GM18870 (cell line): ENCODE measurements at regions not wholly inside any gene's neighbourhood (a gene's known extent, or its start where the extent isn't known, plus 50 kb on each side); places are given as distances from the start of the nearest gene placed in this dataset.
"Not testable (repeated sequence)": the region's sequence is repeated elsewhere in the genome, so short reads cannot be mapped to it uniquely, and the experiment has no call there.

Experiments
- ATAC-seq: cut with Tn5 transposase; IDR thresholded peaks from one replicate; pipeline ENCODE4 v1.9.1; 2021; ENCODE audit warnings: moderate library complexity; ENCODE audit not compliant: unreplicated experiment

DNA sequence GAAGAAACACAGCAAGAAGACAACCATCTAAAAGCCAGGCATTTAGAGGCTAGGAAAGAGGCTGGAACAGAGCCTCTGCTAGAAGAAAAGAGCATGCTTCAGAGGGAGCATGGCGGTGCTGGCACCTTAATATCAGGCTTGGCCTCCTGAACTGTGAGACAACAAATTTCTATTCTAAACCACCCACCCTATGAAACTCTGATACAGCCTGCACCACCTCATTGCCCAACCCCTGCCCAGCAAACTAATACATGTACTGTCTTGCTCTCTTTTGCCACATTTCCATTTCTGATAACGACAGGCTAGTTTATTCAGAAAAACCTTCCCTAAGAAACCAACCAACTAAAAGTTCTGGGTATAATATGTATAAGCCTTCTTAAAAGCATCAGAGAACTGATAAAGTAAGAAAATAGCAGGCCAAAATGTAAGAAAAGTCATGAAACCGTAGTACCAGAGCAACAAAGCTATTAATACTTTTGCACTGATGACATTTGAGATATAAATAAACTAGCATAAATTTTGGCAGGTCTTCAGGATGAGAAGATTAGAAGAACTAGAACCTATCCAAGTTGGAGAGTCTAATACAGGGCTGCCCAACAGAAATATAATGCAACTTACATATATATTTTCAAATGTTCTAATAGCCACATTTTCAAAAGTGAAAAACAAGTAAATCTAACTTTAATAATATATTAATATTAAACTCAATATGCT, 184.7 kb upstream of the HSF2 start:
- ATAC-seq, result no peak

DNA sequence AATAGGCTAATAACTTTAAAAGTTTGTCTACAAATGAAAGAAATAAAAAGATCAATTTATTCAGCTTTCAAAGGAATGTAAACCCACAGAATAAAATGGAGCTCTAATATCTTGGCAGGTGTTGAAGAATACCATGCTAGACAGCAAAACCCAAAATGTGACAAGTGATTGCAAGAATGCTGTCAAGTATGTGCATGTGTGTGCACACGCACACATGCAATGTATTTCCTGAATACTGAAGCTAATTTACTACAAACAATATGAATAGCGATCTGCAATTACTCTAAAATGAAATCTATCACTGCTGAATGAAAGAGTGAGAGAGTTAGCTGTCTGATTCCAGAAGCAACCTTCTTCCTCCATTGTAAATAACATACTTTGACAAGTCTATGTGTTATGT, 179.2 kb upstream of the HSF2 start:
- no peak for ATAC-seq

DNA sequence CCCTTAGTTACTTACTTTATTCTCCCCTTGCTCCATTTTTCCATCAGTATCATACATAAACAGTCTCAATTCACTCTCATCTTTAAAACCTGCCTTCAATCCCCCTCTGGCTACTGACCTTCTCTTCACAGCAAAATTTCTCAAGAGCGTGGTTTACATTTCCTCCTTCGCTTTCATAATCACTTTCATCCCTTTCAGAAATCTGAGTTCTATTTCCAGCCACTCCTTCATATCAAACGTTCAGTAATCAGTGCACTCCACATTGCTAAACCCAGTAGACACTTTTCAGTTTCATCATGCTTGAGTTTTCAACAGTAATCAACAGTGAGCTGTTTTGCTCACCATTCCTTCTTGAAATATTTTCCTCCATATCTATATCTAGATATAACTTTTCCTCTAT, 176.7 kb upstream of the HSF2 start:
- ATAC-seq, result no peak

DNA sequence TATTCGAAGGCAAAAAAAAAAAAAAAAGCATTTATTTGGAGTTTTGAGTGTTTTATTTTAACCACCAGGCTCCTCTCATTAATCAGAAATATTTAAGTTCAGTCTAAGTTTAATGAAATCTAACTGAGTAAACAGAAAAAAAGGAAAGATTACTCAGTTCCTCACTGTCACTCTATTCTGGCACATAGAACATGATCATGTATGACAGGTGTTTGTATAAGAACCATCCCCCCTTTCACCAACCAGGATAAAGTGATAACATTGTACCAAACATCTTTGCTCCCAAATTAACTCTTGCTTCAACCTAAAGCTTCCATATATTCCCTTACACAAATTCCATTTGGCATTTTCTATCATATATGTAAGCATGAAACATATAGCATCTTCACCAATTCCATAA, 176.2 kb upstream of the HSF2 start:
- no peak for ATAC-seq

DNA sequence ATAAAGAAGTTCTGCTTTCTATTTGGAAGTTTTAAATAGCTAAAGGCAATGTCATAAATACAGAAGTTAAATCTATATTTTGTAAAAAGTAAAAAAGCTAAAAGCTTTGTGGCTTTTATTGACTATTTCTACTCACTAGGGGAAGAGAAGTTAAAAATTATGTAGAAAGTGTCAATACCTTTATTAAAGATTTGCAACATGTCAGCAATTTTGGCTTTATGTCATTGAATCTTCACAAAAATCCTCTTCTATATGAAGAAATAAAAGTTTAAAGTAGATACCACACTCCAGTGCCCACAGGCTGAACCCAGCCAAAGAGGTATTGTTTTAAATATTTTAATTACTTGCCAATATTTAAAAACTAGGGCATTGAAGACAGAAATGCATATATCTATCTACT, 160.6 kb upstream of the HSF2 start:
- ATAC-seq, result no peak

DNA sequence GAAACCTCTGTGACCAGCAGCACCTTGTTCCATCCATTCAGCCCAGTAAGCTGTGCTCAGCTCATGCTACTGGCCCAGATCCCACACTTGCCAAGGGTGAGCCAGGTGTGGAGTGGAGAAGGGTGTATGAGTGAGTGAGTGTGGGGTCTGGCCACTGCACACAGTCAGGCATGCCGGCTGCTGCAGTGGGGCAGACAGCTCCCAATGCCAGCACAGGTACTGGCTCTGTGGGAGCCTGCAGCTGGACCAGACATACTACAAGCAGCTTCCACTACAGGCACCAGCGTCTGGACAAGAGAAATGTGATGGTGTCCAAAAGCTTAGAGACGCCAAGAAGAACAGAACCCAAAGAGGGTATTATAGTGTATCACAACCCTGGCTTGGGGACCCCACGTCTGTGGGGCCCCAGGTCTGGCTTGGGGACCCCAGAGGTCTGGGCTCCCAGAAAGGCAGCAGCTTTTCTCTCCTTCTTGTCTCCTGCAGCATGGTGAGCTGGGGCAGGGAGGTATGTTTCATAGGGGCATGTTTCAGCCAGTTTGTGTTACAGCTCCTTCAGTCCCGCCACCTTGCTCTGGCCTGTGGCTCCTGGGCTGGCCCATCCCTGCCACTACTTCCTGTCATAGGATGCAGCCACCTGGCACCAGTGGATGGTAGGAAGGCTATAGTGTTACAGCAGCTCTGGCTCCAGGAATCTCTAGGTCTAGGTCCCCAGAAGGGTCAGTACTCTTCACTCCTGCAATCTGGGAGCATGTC, 152.4 kb upstream of the HSF2 start:
- no peak for ATAC-seq

DNA sequence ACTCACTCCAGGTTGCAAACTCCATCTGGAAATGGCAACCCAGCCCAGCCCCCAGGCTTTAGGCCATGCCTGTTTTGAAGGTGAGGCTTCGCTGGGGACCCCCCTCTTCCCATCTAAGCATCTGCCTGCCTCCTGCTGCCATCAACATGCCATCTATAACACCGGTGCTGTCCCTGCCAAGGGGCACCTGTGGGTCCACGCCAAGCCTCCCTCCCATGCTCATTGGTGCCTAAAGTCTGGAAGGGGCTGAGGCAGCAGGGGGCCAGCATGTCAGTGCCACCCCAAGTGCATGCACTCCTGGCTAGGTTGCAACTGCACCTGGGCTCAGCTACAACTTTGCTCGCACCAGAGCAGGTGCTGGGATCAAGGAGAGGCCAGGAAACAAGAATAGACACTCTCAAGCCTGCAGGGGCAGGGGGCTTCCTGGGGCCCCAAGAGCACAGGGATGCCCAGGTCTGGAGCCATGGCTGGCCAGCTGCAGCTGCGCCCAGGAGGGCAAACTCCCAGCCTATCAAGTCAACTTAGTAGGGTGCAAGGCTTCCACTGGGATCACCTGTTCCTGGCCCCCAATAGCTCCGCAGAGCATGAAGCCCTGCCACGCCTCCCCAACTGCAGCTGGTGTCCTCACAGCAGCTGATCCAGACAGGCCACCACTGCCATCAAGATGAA, 151.3 kb upstream of the HSF2 start:
- ATAC-seq, result no peak

DNA sequence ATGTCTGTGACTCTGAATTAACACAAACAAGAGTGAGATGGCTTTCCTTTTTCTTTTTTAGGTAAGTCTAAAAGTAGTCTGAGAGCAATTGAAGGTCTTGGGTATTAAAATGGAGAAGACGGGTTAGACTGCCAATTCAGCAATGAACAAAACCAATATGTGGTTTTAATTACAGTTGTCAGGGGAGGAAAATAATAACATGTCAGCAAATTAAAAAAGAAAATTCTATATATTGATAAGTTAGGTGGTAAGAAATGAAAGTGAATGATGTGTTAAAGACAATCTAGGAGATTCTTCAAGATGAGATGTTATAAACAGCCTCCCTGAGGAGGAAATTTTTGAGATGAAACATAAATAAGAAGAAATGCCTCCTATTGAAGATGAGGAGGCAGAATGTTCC, 150.6 kb upstream of the HSF2 start:
- no peak for ATAC-seq

DNA sequence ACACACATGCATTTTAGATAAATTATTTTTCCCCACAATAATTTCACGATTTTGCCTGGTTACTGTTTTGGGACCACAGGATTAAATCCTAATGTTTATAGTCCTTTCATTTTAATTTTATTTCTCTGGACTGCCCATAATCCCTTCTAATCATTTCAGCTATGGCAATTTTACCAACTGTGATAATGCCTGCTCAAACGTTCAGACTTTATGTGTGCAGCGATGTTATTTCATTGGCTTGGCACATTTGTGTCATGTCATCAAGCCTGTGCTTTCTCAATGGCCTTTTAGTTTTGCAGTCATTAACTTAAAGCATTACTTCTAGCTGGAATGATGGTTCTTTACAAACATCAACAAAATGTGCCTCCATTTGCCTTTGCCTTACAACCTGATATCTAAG, 140.6 kb upstream of the HSF2 start:
- no peak for ATAC-seq

DNA sequence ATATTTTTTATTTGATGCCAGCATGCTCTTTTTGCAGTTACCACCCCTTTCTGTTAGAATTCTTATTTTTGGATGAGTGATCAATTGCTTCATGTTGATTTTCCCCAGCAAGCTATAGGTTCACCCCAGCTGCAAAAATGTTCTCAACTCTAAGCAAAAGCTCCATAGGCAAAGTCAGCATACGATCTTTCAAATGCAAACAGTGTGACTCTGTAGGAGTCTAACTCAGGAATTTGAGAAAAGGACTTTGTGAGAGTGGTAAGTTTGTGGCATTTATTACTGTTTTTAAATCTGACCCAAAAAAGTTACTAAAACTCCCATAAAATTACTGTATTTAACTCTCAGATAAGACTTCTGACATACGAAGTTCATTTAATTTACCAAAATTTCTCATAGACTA, 134.9 kb upstream of the HSF2 start:
- no peak for ATAC-seq

DNA sequence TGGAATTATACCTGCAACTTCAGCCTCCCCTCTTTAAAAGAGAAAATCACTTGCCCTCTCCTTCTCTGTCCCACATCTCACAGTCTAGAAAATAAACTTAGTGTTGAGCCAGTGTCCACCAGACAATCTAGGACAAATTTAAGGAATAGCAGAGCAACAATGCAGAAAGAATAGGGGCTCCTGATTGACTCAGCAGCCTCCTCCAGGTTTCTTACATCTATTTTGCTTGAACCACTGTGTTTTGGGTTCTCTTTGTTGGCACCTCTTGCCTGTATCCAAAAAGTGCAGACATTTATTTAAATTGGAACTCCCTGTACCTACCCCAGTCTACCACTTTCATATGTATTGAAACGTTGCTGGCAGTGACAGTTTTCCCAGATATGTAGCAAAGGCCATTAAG, 133.7 kb upstream of the HSF2 start:
- ATAC-seq, result no peak

DNA sequence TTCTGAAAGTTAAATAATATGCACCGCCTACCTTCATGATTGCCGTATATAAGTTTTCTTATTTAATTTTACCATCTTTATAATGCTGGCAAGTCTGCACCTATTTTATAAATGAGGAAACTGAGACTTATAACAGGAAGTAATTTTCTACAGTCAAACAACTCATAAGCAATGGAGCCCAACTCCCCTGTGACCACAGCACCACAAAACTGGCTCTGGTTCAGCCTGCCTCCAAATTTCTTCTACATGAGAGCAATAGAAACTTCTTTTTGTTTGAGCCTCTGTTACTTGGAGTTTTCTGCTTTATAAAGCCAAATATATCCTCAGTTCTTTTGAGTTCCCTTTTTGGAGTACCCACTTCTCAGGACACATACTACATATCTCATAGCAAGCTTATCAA, 131.1 kb upstream of the HSF2 start:
- ATAC-seq, result no peak

DNA sequence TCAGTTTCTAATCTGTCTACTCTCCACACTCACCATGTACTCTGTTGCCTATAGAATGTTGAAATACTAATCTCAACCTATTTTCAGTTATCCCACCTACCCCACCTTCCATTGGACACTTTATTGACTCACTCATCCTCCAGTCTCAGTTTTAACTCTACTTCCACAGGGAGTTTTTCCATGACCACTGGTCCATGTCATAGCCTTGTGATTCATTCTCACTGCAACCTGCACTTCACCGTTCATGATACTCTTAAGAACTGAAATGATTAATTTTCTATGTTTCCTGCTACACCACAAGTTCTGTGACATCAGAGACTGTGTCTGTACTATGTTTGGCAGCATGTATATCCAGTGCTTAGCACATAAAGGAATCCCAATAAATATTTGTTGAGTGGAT, 122.8 kb upstream of the HSF2 start:
- ATAC-seq, result no peak

DNA sequence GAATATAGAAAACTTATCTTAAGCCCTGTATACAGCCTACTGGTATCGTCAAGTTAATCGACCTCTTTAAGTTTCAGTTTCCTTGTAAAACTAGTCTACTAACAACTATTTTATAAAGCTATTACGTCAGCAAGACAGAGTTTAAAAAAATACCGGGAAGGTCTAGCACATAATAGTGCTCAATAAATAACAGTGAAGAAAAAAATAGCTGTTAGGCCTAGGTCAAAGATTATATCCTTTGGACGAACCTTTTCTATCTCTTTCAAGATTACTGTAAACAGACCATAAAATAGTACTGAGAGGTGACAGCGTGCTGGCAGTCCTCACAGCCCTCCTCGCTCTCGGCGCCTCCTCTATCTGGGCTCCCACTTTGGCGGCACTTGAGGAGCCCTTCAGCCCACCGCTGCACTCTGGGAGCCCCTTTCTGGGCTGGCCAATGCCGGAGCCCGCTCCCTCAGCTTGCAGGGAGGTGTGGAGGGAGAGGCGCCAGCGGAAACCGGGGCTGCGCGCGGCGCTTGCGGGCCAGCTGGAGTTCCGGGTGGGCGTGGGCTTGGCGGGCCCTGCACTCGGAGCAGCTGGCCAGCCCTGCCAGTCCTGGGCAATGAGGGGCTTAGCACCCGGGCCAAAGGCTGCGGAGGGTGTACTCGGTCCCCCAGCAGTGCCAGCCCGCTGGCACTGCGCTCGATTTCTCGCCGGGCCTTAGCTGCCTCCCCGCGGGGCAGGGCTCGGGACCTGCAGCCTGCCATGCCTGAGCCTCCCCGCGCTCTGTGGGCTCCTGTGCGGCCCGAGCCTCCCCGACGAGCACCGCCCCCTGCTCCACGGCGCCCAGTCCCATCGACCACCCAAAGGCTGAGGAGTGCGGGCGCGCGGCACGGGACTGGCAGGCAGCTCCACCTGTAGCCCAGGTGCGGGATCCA, 119.1 kb upstream of the HSF2 start:
- ATAC-seq, result not testable (repeated sequence)

DNA sequence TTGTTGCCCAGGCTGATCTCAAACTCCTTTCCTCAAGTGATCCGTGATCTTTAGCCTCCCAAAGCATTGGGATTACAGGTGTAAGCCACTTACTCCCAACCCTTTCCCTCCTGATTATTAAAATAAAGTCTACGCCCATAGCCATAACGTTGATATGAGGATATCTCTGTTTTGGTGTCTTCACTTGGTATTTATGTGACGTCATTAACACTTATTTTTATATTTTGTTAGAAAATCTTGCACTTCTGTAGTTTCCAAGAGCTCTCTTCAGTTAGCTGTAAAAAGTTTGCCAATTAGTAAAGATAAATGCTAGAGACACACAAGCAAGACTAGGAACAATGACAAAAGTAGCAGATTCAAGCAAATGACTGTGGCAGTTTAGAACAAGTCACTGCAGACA, 115.6 kb upstream of the HSF2 start:
- no peak for ATAC-seq

DNA sequence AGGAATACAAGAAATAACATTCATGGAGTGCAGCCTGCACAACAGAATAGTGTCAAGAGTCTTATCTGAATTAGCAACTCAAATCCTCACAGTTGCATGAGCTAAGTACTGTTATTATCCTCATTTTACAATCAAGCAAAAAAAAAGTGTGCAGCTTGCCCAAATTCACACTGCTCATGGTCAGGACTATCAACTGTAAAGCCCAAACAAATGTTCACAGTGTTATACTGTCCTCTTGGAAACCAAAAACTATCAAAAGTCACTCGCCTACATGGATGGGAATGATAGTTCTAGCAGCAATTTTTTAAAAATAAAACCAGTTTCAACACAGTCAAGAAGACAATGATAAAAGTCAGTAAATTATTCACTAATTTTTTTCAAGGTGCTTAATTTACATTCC, 114.6 kb upstream of the HSF2 start:
- ATAC-seq, result no peak

DNA sequence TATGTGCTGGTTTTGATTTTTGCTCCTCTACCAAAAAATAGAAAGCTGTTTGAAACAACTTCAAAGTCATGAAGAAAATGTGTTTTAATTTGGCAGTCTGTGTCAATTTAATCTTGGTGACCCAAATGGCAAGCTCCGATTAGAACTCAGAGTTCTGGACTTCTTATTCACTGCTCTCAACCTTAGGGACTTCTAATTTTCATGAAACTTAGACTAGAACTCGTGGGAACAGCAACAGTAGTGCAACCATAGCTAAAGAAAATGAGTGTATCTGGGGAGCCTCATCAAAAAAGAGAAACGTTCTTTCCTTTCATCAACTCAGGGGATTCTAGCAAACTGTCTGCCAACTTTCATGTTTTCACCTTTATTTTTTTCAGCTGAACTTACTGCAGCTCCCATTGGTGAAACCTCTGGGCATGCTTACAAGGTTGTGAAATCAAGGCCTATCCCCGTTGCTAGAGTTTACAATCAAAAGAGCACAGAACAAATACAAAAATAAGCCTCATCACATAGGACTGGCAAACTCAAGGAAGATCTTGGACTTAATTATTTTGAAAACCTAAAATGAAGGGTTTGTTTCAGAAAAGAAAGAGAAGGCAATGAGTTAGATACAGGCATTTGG, 114.0 kb upstream of the HSF2 start:
- ATAC-seq, result no peak

DNA sequence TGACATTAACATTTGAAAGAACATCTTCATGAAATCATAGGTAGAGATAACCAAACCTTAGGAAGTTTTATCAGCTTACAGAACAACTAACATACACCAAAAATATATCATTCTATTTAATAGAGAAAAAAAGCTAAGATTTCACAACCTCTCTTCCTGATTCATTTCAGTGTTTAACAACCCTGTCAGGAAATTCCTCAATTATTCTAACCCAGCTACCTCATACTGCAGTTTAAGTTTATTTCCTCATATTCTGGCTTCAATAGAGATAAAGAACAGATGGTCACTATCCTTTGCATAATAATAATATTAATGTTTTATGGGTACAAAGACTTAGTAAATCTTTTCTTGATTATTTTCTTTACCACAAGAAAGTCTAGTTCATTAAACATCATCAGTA, 112.9 kb upstream of the HSF2 start:
- ATAC-seq, result no peak

DNA sequence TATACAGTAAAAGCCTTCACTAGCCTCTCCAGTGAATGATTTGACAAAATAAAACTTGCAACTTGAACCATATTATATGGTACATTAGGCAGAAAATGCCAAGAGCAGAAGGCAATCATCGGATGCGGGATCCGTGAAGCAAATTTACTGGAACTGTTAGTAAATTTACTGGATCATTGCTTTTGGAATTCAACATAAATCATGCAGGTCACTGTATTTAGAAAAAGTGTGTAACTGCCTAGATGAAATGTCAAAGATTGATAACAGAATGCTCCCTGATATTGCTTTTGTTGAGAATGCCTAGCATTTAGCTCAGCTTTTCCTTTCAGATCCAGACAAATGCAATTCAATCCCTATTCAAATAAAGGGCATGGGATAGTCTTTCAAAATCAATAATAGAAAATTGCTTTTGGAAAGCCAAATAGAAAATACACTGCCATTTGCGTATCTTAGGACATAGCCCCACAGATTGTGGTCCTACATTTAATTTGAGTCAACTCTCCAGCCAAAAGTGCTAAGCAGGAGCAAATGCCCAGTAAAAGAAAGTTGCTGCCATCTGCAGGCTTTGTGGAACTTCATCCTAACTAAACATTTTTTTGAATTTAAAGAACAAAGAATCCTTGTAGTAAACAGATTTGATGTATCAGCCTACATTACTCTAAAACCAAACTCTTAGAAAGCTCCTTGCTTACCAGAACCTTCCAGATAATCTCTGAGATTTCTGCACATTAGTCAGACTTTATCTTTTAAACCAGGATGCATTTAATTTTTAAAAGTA, 109.5 kb upstream of the HSF2 start:
- ATAC-seq, result no peak

DNA sequence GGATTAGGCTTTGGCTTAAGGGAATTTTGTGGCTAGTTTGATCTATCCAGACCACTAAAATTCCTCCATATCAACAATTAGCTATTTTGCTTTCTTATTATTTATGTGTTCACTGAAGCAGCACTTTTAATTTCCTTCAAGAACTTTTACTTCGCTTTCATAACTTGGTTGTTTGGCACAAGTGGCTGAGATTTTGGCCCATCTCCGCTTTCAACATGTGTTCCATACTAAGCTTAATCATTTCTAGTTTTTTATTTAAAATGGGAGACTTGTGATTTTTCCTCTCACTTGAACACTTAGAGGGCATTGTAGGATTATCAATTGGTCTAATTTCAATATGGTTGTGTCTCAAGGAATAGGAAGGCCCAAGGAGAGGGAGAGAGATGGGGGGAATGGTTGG, 102.4 kb upstream of the HSF2 start:
- no peak for ATAC-seq
